Cardiac fibroblast (primary cell): ENCODE measurements at regions not wholly inside any gene's neighbourhood (a gene's known extent, or its start where the extent isn't known, plus 50 kb on each side); places are given as distances from the start of the nearest gene placed in this dataset.
A peak's percentile ranks its signal among the peaks of the same experiment; 100 is the strongest.

ENCODE experiments used
- DNase-seq, 2 donors: peaks; one replicate each; pipeline versions ENCODE4 v3.0.0 to v3.0.0-alpha.2; 2010; ENCODE audit warnings: low read depth in 2 of 2
- H3K4me3 ChIP-seq, 2 donors: replicated peaks in 1 of 2; 1 replicate in 1 of 2; 2 replicates in 1 of 2; pipeline ENCODE4 v1.5.1; 2011; ENCODE audit warnings: low read depth in 2 of 2, low read length in 2 of 2, mild to moderate bottlenecking in 2 of 2, moderate library complexity in 1 of 2
- CTCF ChIP-seq: IDR thresholded peaks from one replicate; pipeline ENCODE4 v1.5.1; 2011; ENCODE audit warnings: low read depth, mild to moderate bottlenecking, low read length, inconsistent platforms

GRCh38 chr6:8637896-8638597, 202.7 kb upstream of the SLC35B3 start:
- no peak for TF ChIP-seq CTCF
- H3K4me3 ChIP-seq = no peak overlapping the region
- DNase-seq = no peak

GRCh38 chr6:8633762-8634161, 198.4 kb upstream of the SLC35B3 start:
- DNase-seq = no peak
- TF ChIP-seq CTCF = no peak
- H3K4me3 ChIP-seq = no peak overlapping the region

GRCh38 chr6:8628736-8629135, 193.4 kb upstream of the SLC35B3 start:
- no peak for TF ChIP-seq CTCF
- no peak overlapping the region for H3K4me3 ChIP-seq
- DNase-seq = no peak

DNA sequence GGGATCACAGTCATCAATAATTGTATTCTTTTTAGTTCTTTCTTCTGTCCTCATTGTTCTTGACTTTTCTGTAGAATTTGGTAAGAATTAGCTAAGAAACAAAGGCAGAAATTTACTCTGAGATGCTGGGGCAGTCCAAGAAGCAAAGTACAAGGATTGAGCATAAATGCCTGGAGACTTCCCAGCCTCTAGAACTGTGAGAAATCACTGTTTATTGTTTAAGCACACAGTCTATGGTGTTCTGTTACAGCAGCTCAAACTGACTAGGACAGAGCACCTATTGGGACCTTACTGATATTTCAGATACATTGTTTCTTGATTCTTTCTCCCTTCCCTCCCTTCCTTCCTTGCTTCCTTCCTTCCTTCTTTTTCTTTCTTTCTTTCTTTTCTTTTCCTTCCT, 192.7 kb upstream of the SLC35B3 start:
- DNase-seq = no peak
- no peak for TF ChIP-seq CTCF
- no peak overlapping the region for H3K4me3 ChIP-seq

DNA sequence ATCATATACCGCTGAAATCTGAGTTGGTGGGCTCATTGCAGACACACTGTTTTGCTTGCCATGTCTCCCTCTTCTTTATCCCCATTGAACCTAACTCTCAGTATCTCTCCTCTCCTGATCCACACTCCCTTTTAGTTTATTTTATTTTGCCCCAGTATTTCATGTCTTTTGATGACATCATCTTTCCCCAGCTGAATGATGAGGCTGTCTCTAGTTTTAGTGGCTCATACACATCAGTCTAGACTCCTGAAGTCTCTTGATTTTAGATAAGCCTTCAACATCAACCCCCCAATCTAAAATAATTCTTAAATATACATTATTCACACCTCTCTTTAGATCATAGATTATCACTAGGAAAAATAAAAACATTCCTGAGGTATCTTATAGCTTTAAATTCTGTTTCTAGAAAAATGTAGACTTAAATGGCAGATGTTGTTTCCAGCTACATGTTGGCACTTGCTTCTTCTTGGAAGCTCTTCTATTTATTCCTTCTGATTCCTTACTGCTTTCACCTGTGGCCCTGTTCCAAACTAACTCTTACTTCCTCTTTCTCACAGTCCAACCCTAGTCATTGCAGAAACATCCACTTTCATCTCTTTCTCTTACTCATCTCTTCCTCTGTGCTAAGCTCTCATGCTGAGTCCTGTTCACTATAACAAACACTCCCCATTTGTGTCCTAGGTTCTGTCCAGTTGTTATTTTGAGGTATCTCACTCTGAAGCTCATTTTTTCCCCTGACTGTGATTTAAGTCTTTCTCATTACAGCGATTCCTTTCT, 191.9 kb upstream of the SLC35B3 start:
- no peak overlapping the region for H3K4me3 ChIP-seq
- DNase-seq = peak in 1 of 2 donors; percentile 44
- TF ChIP-seq CTCF = no peak

DNA sequence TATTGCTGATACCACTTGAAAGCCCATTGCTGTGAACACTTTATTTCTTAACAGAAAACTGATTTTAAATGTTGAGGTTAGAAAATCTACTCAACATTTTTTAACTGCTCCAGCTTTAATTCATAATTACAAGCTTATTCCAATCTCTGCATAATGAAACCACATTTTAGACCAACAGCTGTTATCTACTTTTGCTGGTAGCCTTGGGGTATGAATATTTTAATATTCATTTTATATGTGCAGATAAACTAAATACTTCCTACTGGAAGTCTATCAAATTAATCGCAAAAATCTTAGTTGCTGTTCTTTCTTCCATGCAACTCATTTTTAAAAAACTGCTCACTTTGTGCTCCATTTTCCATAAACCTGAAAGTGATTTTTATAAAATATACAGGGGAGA, 189.3 kb upstream of the SLC35B3 start:
- H3K4me3 ChIP-seq = no peak overlapping the region
- DNase-seq = no peak
- no peak for TF ChIP-seq CTCF
